Epithelial cell of esophagus (primary cell): ENCODE measurements at regions not wholly inside any gene's neighbourhood (a gene's known extent, or its start where the extent isn't known, plus 50 kb on each side); places are given as distances from the start of the nearest gene placed in this dataset.

Source experiments
- DNase-seq: peaks from one replicate; pipeline ENCODE4 v3.0.0; 2010; ENCODE audit warnings: low read depth
- H3K4me3 ChIP-seq: 2 replicates; pipeline ENCODE4 v1.5.1; 2011; ENCODE audit warnings: mild to moderate bottlenecking, low read length, control low read depth
- CTCF ChIP-seq: IDR thresholded peaks from 2 replicates; pipeline ENCODE4 v1.5.1; 2011; ENCODE audit warnings: low read depth, mild to moderate bottlenecking, low read length, control low read depth, inconsistent platforms; ENCODE audit not compliant: insufficient read depth; ENCODE audit errors: missing control alignments

DNA sequence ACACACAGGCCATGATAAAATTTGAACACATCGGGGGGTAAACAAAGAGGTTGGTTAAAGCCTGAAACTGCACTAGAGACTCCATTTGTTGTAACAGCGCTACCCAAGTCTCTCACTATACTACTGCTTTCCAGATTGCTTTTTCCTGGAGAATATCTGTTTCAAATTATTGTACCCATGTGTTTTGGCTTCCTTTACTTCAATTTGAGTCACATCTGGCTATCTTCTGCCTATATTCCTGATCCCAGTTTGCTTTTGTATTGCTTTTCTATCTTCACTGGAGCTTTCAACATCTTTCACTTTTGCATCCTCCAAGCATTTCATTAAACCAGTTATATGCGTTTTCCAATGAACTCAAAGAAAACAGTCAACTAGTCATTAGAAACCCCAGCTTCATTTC, 404.7 kb downstream of the MLLT3 start:
- H3K4me3 ChIP-seq = no peak overlapping the region
- DNase-seq = no peak
- no peak for TF ChIP-seq CTCF

GRCh38 chr9:20216438-20216837, 405.9 kb downstream of the MLLT3 start:
- no peak for TF ChIP-seq CTCF
- H3K4me3 ChIP-seq = no peak overlapping the region
- no peak for DNase-seq

GRCh38 chr9:20215552-20215951, 406.7 kb downstream of the MLLT3 start:
- H3K4me3 ChIP-seq = no peak overlapping the region
- DNase-seq = no peak
- TF ChIP-seq CTCF = no peak

GRCh38 chr9:20212806-20213205, 409.5 kb downstream of the MLLT3 start:
- DNase-seq = peak; percentile 66
- no peak for TF ChIP-seq CTCF
- no peak overlapping the region for H3K4me3 ChIP-seq

DNA sequence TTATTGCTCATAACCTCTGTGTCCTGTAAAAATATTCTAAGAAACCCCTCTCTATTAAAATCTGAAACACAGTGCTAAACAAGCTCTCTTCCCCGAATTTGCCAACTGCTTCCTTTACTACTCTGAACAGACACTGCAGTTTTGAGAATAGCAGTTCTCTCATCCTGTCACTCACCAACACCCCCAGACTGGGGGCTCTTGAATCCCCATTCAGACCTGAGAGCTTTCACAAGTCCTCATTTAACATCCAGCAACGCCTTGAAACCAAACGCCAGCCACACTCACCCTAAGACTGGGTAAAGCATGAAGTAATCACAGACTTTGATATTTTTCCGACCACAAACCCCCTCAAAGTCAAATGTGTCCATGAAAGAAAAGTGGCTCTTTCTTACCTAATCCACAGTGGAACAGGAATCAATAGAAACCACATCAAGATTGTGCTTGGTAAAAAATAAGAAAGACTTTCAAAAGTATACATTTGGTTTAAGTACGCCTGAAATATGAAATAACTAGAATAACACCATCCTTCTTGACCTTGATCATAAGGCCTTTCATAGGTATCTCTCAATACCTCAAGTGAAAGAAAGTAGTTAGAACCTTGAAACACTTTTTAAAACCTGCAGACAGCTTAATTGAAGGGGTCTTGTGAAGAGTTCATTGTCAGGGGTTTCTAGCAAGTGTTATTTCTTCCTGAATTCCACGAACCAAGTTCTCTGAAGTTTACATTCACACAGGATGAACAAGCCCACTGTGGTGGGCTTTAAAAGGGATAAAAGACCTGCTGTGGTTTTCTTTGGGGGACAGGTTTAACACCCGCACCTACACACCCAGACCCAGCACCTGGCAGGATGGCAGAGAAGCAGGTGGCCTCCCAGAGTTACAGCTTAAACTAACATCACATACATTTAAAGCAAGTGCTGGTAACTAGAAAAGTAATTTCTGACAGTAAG, 412.6 kb downstream of the MLLT3 start:
- DNase-seq = no peak
- no peak overlapping the region for H3K4me3 ChIP-seq
- TF ChIP-seq CTCF = no peak

GRCh38 chr9:20208961-20209371, 413.3 kb downstream of the MLLT3 start:
- TF ChIP-seq CTCF = no peak

GRCh38 chr9:20208226-20208625, 414.1 kb downstream of the MLLT3 start:
- DNase-seq = no peak
- no peak overlapping the region for H3K4me3 ChIP-seq
- TF ChIP-seq CTCF = no peak

More at GRCh38 chr9:20208961-20209371, 413.3 kb downstream of the MLLT3 start:
- H3K4me3 ChIP-seq = no peak overlapping the region
- peak; percentile 71 for DNase-seq
